Esophagus squamous epithelium (tissue), 4 donors: ENCODE measurements at regions not wholly inside any gene's neighbourhood (a gene's known extent, or its start where the extent isn't known, plus 50 kb on each side); places are given as distances from the start of the nearest gene placed in this dataset.

Source experiments
- POLR2A ChIP-seq, 4 donors: fragments of 450-650 bp; IDR thresholded peaks; one replicate each; pipeline ENCODE4 v1.6.1; 2017; ENCODE audit warnings: antibody characterized with exemption in 4 of 4, mild to moderate bottlenecking in 4 of 4, moderate library complexity in 3 of 4
- TF ChIP-seq, protein P1 (sequence below), 6 experiments: fragments of 450-650 bp in 4 of 6; fragments of 200-600 bp in 2 of 6; sonication (generic) in 2 of 6; IDR thresholded peaks; one replicate each; pipeline ENCODE4 v1.5.1; 2016 to 2019; ENCODE audit warnings: antibody characterized with exemption in 6 of 6, mild to moderate bottlenecking in 4 of 6, moderate library complexity in 4 of 6

DNA sequence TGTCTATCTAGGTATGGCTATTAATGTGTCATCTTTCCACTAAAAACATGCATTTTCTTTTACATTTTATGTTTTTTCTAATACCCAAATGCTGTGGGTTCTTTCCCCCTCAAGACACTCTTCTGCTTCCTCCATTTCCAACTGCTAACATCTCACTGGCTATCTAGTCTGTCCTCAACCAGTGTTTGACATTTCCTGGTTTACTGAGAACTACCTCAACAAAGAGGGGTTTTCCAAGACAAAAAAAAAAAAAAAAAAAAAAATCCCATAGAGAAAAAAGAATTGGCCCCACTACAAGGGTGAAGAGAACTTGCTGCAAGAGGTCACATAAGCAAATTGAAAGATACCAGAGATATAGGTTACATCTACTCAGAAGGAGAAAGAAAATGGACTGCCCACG lies 359.7 kb downstream of the CRPPA start:
- no peak for TF ChIP-seq POLR2A (IDR thresholded peaks at IDR 0.05)
- TF ChIP-seq, protein P1, sequence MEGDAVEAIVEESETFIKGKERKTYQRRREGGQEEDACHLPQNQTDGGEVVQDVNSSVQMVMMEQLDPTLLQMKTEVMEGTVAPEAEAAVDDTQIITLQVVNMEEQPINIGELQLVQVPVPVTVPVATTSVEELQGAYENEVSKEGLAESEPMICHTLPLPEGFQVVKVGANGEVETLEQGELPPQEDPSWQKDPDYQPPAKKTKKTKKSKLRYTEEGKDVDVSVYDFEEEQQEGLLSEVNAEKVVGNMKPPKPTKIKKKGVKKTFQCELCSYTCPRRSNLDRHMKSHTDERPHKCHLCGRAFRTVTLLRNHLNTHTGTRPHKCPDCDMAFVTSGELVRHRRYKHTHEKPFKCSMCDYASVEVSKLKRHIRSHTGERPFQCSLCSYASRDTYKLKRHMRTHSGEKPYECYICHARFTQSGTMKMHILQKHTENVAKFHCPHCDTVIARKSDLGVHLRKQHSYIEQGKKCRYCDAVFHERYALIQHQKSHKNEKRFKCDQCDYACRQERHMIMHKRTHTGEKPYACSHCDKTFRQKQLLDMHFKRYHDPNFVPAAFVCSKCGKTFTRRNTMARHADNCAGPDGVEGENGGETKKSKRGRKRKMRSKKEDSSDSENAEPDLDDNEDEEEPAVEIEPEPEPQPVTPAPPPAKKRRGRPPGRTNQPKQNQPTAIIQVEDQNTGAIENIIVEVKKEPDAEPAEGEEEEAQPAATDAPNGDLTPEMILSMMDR (IDR thresholded peaks at IDR 0.05) = no peak
